ENCODE measurements at regions not wholly inside any gene's neighbourhood (a gene's known extent, or its start where the extent isn't known, plus 50 kb on each side); places are given as distances from the start of the nearest gene placed in this dataset.

DNA sequence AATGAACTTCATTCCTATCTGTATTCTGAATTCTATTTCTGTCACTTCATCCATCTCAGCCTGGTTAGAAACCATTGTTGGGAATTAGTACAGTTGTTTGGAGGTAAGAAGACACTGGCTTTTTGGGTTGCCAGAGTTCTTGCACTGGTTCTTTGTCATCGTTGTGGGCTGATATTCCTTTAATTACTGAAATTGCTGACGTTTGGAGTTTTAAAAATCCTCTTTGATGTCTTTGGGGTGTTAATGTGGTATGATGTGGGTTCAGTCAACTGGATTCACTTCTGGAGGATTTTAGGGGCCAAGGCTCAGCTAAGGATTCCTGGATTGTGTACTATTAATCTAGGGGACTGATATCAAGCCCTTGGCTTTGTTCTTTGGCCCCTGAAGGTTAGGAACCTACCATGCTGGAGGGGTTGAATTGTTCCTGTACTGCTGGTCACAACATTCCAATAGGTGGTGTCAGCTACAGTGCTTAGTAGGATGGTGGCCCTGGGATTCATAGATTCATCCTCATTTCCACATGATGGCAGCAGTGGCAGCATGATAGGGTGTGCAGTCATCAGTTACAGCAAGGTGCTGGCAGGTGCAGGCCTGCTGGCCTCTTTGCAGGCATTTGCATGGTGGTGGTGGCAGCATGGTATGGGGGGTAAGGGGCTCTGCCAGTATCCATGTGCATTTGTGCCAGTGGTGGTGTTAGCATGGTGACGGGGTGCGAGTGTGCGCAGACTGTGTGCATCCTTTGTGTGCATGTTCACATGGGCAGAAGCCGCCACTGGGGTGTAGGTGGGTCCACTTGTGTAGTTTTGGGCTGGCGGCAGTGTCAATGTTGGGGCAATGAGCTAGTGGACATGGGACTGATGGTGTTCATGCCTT lies 301.3 kb downstream of the TEX13C start:
- Mint-ChIP-seq H3K4me3 (ENCODE audit: unreplicated experiment) (no peak overlapping the region), H3K9me3 (ENCODE audit: low read depth) (peaks cover 30% of the 10 kb centered on the region), H3K27ac (ENCODE audit: unreplicated experiment) (no peak overlapping the region), H3K27me3 (ENCODE audit: low read depth) (no peaks in the 10 kb centered on the region), H3K36me3 (ENCODE audit: low read depth) (no peaks in the 10 kb centered on the region), H3K4me1 (ENCODE audit: low read depth) (no peaks in the 10 kb centered on the region)
- TF ChIP-seq, protein P1, sequence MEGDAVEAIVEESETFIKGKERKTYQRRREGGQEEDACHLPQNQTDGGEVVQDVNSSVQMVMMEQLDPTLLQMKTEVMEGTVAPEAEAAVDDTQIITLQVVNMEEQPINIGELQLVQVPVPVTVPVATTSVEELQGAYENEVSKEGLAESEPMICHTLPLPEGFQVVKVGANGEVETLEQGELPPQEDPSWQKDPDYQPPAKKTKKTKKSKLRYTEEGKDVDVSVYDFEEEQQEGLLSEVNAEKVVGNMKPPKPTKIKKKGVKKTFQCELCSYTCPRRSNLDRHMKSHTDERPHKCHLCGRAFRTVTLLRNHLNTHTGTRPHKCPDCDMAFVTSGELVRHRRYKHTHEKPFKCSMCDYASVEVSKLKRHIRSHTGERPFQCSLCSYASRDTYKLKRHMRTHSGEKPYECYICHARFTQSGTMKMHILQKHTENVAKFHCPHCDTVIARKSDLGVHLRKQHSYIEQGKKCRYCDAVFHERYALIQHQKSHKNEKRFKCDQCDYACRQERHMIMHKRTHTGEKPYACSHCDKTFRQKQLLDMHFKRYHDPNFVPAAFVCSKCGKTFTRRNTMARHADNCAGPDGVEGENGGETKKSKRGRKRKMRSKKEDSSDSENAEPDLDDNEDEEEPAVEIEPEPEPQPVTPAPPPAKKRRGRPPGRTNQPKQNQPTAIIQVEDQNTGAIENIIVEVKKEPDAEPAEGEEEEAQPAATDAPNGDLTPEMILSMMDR (IDR thresholded peaks at IDR 0.05) = no peak
- no peak for DNase-seq (ENCODE audit: low spot score)

DNA sequence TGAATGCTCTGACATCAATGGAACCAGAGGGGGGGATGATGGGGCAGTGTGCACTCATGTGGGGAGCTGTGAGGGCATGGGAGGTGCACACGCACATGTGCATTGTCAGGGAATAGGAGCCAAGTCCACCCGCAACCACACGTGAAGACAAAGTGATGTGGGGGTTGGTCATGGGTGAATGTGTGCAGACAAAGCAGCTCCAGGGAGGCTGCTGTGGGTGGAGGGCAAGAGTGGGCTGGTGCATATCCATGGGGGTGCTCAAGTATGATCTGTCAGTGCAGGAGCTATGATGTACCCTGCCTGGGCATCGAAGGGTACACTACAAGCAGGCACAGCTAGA lies 301.9 kb downstream of the TEX13C start:
- no peaks in the 10 kb centered on the region for H3K36me3 Mint-ChIP-seq (ENCODE audit: low read depth)

GRCh38 chrX:125622899-125623298 lies 303.2 kb downstream of the TEX13C start:
- peaks cover 30% of the 10 kb centered on the region for H3K9me3 Mint-ChIP-seq (ENCODE audit: low read depth)
- no peaks in the 10 kb centered on the region for H3K27me3 Mint-ChIP-seq (ENCODE audit: low read depth)
- DNase-seq (ENCODE audit: low spot score) = no peak
- no peaks in the 10 kb centered on the region for H3K36me3 Mint-ChIP-seq (ENCODE audit: low read depth)
- TF ChIP-seq, protein P1 (IDR thresholded peaks at IDR 0.05) = no peak
- no peak overlapping the region for H3K4me3 Mint-ChIP-seq (ENCODE audit: unreplicated experiment)
- H3K27ac Mint-ChIP-seq (ENCODE audit: unreplicated experiment) = no peak overlapping the region
- no peaks in the 10 kb centered on the region for H3K4me1 Mint-ChIP-seq (ENCODE audit: low read depth)

More for the DNA sequence above, 301.9 kb downstream of the TEX13C start:
- TF ChIP-seq, protein P1 (IDR thresholded peaks at IDR 0.05) = no peak
- no peak overlapping the region for H3K4me3 Mint-ChIP-seq (ENCODE audit: unreplicated experiment)
- peaks cover 30% of the 10 kb centered on the region for H3K9me3 Mint-ChIP-seq (ENCODE audit: low read depth)
- no peaks in the 10 kb centered on the region for H3K4me1 Mint-ChIP-seq (ENCODE audit: low read depth)
- no peak for DNase-seq (ENCODE audit: low spot score)
- no peak overlapping the region for H3K27ac Mint-ChIP-seq (ENCODE audit: unreplicated experiment)
- H3K27me3 Mint-ChIP-seq (ENCODE audit: low read depth) = no peaks in the 10 kb centered on the region

DNA sequence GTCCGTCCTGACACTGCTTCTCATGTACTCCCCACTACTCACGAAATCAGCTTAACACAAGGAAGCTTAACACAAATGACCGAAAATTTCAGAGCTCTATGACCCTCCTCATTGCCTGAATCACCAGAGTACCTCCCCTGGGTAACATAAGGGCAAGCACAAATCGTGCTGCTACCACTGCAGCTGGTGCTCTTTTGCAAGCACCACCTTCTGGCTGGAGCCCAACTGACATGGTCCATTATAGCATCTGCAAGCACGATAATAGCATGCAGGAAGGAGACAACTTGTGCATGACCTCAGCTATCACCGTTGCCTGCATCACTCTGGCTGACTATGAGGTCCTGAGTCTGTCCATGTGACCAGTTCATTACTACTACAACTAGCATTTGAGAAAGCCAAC lies 308.0 kb downstream of the TEX13C start:
- H3K9me3 Mint-ChIP-seq (ENCODE audit: low read depth) = peaks cover 20% of the 10 kb centered on the region
- H3K4me1 Mint-ChIP-seq (ENCODE audit: low read depth) = no peaks in the 10 kb centered on the region
- H3K27me3 Mint-ChIP-seq (ENCODE audit: low read depth) = no peaks in the 10 kb centered on the region
- no peaks in the 10 kb centered on the region for H3K36me3 Mint-ChIP-seq (ENCODE audit: low read depth)
- TF ChIP-seq, protein P1 (IDR thresholded peaks at IDR 0.05) = no peak
- no peak overlapping the region for H3K4me3 Mint-ChIP-seq (ENCODE audit: unreplicated experiment)
- H3K27ac Mint-ChIP-seq (ENCODE audit: unreplicated experiment) = no peak overlapping the region
- no peak for DNase-seq (ENCODE audit: low spot score)

GRCh38 chrX:125628435-125628834 lies 308.8 kb downstream of the TEX13C start:
- Mint-ChIP-seq H3K4me3 (ENCODE audit: unreplicated experiment) (no peak overlapping the region), H3K4me1 (ENCODE audit: low read depth) (no peaks in the 10 kb centered on the region), H3K9me3 (ENCODE audit: low read depth) (peaks cover 20% of the 10 kb centered on the region), H3K36me3 (ENCODE audit: low read depth) (no peaks in the 10 kb centered on the region), H3K27me3 (ENCODE audit: low read depth) (no peaks in the 10 kb centered on the region), H3K27ac (ENCODE audit: unreplicated experiment) (no peak overlapping the region)
- DNase-seq (ENCODE audit: low spot score) = no peak
- TF ChIP-seq, protein P1 (IDR thresholded peaks at IDR 0.05) = no peak

Measured in chondrocyte (in vitro differentiated cells).